ENCODE measurements at regions not wholly inside any gene's neighbourhood (a gene's known extent, or its start where the extent isn't known, plus 50 kb on each side); places are given as distances from the start of the nearest gene placed in this dataset.

DNA sequence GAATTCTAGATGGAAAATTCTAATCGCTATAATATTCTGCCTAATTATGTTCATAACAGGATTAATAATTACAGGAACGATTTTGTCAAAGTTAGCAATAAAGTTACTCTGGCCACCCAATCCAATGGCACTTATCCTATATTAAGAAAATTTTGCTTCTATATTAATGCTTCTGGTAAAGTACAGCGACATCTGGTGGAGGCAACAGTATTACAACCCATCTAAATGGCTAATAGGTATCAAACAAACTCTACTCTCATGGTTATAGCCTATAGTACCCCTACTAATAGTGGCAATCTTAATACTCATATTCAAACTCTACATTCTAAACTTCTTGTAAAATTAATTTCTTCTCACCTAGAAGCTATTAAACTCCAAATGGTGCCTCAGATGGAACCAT lies 1084.7 kb upstream of the LRRTM1 start:
- TF ChIP-seq POLR2AphosphoS5 (IDR thresholded peaks at IDR 0.05; ENCODE audit: borderline replicate concordance, low read depth, low read length) (no peak), EZH2 (IDR thresholded peaks at IDR 0.05) (no peak)

All from SK-N-MC (cell line).